ENCODE measurements at regions not wholly inside any gene's neighbourhood (a gene's known extent, or its start where the extent isn't known, plus 50 kb on each side); places are given as distances from the start of the nearest gene placed in this dataset.

- FAIRE-seq: no peak
- WGBS (ENCODE audit: missing lambda C conversion rate): 2% methylated on average over 9 of the region's 11 CpGs
Observed at GRCh38 chr5:2919310-2920018, 168.0 kb upstream of the IRX2 start.

GRCh38 chr5:2917524-2917923 lies 166.0 kb upstream of the IRX2 start:
- FAIRE-seq (no peak), DNase-seq (ENCODE audit: low read depth in 1 of 2, low spot score in 1 of 2) (no peak), ATAC-seq (no peak)
- TF ChIP-seq MYC (IDR thresholded peaks at IDR 0.05; ENCODE audit: borderline replicate concordance, low read length) (no peak), KDM5A (IDR thresholded peaks at IDR 0.05) (no peak), SMC3 (IDR thresholded peaks at IDR 0.05) (no peak), HOXA7 (CRISPR knock-in tag; IDR thresholded peaks at IDR 0.05) (no peak), CHD4 (IDR thresholded peaks at IDR 0.05; ENCODE audit: borderline replicate concordance) (no peak)
- Histone ChIP-seq H3K4me1 (no peaks in the 10 kb centered on the region), H3K9me3 (no peaks in the 10 kb centered on the region), H3K4me2 (no peak overlapping the region), H3K27ac (no peak overlapping the region), H3K4me3 (no peak overlapping the region)
- 32% methylated on average over 19 of the region's 19 CpGs for WGBS (ENCODE audit: missing lambda C conversion rate)
- POLR2A ChIA-PET: no interaction called here
- CTCF ChIA-PET: no interaction called here

More at GRCh38 chr5:2919310-2920018, 168.0 kb upstream of the IRX2 start:
- no peak for DNase-seq (ENCODE audit: low read depth in 1 of 2, low spot score in 1 of 2)
- Histone ChIP-seq H3K4me2 (no peak overlapping the region), H3K27ac (no peak overlapping the region), H3K4me1 (no peaks in the 10 kb centered on the region), H3K9me3 (no peaks in the 10 kb centered on the region), H3K4me3 (no peak overlapping the region)
- ATAC-seq: no peak
- CTCF ChIA-PET: interaction anchor here (1.6 kb wide), 1 partner anchor 10 kb away, joined by 3 read pairs; no protein-coding TSS in a partner anchor
- POLR2A ChIA-PET: no interaction called here
- TF ChIP-seq CHD4 (IDR thresholded peaks at IDR 0.05; ENCODE audit: borderline replicate concordance) (no peak), ZC3H11A (IDR thresholded peaks at IDR 0.05) (no peak), FOSB (CRISPR knock-in tag; IDR thresholded peaks at IDR 0.05) (no peak), SREBF2 (IDR thresholded peaks at IDR 0.05) (no peak), NFE2L2 (conservative IDR thresholded peaks at IDR 0.05; ENCODE audit: low read length) (no peak), CBX2 (IDR thresholded peaks at IDR 0.05; ENCODE audit: borderline replicate concordance, low read depth) (no peak), ZNF302 (CRISPR knock-in tag; IDR thresholded peaks at IDR 0.05) (no peak), HEYL (CRISPR knock-in tag; IDR thresholded peaks at IDR 0.05) (no peak), RNF2 (IDR thresholded peaks at IDR 0.05; ENCODE audit: borderline replicate concordance, low read depth) (no peak), ESRRA (IDR thresholded peaks at IDR 0.05; ENCODE audit: borderline replicate concordance, low read length) (no peak), CEBPB (IDR thresholded peaks at IDR 0.05) (no peak), NPAS2 (CRISPR knock-in tag; IDR thresholded peaks at IDR 0.05; ENCODE audit: borderline replicate concordance) (no peak), MYC (IDR thresholded peaks at IDR 0.05; ENCODE audit: borderline replicate concordance, low read length) (no peak), PHF8 (IDR thresholded peaks at IDR 0.05; ENCODE audit: borderline replicate concordance, low read depth) (no peak), KDM1A (IDR thresholded peaks at IDR 0.05; ENCODE audit: low read depth) (no peak)
- TF ChIP-seq, protein P1, sequence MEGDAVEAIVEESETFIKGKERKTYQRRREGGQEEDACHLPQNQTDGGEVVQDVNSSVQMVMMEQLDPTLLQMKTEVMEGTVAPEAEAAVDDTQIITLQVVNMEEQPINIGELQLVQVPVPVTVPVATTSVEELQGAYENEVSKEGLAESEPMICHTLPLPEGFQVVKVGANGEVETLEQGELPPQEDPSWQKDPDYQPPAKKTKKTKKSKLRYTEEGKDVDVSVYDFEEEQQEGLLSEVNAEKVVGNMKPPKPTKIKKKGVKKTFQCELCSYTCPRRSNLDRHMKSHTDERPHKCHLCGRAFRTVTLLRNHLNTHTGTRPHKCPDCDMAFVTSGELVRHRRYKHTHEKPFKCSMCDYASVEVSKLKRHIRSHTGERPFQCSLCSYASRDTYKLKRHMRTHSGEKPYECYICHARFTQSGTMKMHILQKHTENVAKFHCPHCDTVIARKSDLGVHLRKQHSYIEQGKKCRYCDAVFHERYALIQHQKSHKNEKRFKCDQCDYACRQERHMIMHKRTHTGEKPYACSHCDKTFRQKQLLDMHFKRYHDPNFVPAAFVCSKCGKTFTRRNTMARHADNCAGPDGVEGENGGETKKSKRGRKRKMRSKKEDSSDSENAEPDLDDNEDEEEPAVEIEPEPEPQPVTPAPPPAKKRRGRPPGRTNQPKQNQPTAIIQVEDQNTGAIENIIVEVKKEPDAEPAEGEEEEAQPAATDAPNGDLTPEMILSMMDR (IDR thresholded peaks at IDR 0.05): no peak
- TF ChIP-seq, protein P2, sequence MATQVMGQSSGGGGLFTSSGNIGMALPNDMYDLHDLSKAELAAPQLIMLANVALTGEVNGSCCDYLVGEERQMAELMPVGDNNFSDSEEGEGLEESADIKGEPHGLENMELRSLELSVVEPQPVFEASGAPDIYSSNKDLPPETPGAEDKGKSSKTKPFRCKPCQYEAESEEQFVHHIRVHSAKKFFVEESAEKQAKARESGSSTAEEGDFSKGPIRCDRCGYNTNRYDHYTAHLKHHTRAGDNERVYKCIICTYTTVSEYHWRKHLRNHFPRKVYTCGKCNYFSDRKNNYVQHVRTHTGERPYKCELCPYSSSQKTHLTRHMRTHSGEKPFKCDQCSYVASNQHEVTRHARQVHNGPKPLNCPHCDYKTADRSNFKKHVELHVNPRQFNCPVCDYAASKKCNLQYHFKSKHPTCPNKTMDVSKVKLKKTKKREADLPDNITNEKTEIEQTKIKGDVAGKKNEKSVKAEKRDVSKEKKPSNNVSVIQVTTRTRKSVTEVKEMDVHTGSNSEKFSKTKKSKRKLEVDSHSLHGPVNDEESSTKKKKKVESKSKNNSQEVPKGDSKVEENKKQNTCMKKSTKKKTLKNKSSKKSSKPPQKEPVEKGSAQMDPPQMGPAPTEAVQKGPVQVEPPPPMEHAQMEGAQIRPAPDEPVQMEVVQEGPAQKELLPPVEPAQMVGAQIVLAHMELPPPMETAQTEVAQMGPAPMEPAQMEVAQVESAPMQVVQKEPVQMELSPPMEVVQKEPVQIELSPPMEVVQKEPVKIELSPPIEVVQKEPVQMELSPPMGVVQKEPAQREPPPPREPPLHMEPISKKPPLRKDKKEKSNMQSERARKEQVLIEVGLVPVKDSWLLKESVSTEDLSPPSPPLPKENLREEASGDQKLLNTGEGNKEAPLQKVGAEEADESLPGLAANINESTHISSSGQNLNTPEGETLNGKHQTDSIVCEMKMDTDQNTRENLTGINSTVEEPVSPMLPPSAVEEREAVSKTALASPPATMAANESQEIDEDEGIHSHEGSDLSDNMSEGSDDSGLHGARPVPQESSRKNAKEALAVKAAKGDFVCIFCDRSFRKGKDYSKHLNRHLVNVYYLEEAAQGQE (IDR thresholded peaks at IDR 0.05): no peak

Measured in A549 (cell line).